ENCODE measurements at regions not wholly inside any gene's neighbourhood (a gene's known extent, or its start where the extent isn't known, plus 50 kb on each side); places are given as distances from the start of the nearest gene placed in this dataset.

DNA sequence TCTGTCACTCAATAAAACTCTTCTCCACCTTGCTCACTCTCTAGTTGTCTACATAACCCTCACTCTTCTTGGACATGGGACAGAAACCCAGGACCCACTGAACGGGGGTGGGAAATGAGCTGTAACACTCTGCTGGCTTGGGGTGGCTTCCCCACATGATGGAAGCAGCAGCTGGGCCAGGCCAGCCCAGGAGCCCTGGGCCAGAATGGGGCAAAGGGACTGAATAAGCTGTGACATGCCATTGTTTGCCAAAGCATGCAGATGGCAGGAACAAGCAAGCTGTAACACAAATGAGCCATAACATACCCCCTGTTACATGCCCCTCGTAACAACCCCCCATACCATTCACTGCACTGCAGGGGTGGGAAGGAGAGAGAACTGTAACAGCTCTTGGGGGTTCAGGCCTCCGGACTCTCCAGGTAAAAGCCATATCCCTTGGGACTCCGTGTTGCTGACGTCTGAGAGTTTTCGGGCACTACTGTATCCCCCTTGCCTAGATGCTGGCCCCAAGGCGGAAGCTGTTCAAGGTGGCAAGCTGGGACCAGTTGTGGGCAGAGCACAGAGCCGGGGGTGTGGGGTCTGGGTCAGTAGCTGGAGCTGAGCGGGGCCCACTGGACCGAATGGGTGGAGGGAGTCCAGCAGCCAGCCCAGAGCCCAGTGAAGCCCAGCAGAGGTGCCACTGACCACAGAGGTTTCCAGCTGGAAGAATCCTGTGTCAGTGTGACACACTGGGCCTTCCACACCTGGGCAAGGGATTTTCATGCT is 56.1 kb upstream of the DMRTB1 start:
- Histone ChIP-seq H3K4me1 (ENCODE audit: insufficient read depth, poor library complexity, severe bottlenecking) (no peaks in the 10 kb centered on the region), H3K9me3 (ENCODE audit: severe bottlenecking) (no peaks in the 10 kb centered on the region), H3K4me3 (ENCODE audit: severe bottlenecking) (no peak overlapping the region), H3K27me3 (ENCODE audit: insufficient read depth, poor library complexity, severe bottlenecking) (peaks cover 8% of the 10 kb centered on the region), H3K36me3 (ENCODE audit: low read depth) (no peaks in the 10 kb centered on the region), H3K27ac (ENCODE audit: poor library complexity, severe bottlenecking) (no peak overlapping the region)
- ATAC-seq (ENCODE audit: low read depth) (no peak), DNase-seq (ENCODE audit: low spot score) (no peak)
- TF ChIP-seq, protein P1, sequence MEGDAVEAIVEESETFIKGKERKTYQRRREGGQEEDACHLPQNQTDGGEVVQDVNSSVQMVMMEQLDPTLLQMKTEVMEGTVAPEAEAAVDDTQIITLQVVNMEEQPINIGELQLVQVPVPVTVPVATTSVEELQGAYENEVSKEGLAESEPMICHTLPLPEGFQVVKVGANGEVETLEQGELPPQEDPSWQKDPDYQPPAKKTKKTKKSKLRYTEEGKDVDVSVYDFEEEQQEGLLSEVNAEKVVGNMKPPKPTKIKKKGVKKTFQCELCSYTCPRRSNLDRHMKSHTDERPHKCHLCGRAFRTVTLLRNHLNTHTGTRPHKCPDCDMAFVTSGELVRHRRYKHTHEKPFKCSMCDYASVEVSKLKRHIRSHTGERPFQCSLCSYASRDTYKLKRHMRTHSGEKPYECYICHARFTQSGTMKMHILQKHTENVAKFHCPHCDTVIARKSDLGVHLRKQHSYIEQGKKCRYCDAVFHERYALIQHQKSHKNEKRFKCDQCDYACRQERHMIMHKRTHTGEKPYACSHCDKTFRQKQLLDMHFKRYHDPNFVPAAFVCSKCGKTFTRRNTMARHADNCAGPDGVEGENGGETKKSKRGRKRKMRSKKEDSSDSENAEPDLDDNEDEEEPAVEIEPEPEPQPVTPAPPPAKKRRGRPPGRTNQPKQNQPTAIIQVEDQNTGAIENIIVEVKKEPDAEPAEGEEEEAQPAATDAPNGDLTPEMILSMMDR (IDR thresholded peaks at IDR 0.05; ENCODE audit: poor library complexity, severe bottlenecking) = no peak

DNA sequence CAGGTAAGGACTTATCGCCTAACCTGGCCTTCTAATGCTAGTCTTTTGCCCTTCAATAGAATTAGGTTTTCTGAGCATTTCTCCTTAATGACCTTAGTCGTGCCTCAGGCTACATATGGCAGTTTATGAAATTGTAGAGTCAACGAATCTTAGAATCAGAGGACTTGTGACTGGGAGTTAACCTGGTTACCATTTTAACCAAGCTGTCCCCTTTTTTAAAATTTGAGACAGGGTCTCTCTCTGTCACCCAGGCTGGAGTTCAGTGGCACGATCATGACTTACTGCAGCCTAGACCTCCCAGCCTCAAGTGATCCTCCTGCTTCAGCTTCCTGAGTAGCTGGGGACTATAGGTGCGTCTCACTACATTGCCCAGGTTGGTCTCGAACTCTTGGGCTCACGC is 53.5 kb upstream of the DMRTB1 start:
- ATAC-seq (ENCODE audit: low read depth) (no peak), DNase-seq (ENCODE audit: low spot score) (no peak)
- Histone ChIP-seq H3K27me3 (ENCODE audit: insufficient read depth, poor library complexity, severe bottlenecking) (peaks cover 8% of the 10 kb centered on the region), H3K4me1 (ENCODE audit: insufficient read depth, poor library complexity, severe bottlenecking) (no peaks in the 10 kb centered on the region), H3K36me3 (ENCODE audit: low read depth) (no peaks in the 10 kb centered on the region), H3K9me3 (ENCODE audit: severe bottlenecking) (no peaks in the 10 kb centered on the region), H3K4me3 (ENCODE audit: severe bottlenecking) (no peak overlapping the region), H3K27ac (ENCODE audit: poor library complexity, severe bottlenecking) (no peak overlapping the region)
- TF ChIP-seq, protein P1 (IDR thresholded peaks at IDR 0.05; ENCODE audit: poor library complexity, severe bottlenecking) = no peak

DNA sequence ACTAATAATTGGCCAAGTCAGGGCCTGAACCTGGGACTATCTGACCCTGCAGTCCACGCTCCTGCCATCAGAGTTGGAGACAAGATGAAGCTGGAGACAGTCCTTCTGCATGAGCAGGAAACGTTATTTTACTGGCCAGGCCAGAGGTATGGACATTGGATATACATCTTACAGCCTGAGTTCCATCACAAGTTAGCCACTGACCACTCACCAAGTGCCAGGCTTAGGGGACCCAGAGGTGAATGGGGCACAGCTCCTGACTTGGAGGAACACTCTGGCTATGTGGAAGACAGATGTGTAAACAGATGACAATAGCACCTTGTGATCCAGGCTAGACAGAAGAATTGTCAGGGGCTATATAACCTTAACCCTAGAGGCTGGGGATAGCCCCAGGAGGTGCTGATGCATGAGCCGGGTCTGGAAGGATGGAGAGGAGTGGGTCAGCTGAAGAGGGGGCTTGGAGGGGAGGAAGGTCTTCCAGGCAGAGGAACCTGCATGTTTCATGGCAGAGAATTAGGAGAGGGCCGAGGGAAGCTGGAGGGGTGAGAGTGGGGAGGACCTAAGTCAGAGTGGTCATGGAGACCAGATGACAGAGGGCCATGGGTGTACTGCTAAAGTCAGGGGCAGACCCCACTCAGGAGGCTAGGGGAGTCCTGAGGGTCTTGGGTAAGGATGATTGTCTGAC is 52.5 kb upstream of the DMRTB1 start:
- Histone ChIP-seq H3K9me3 (ENCODE audit: severe bottlenecking) (no peaks in the 10 kb centered on the region), H3K4me1 (ENCODE audit: insufficient read depth, poor library complexity, severe bottlenecking) (no peaks in the 10 kb centered on the region), H3K36me3 (ENCODE audit: low read depth) (no peaks in the 10 kb centered on the region), H3K27ac (ENCODE audit: poor library complexity, severe bottlenecking) (no peak overlapping the region), H3K4me3 (ENCODE audit: severe bottlenecking) (no peak overlapping the region), H3K27me3 (ENCODE audit: insufficient read depth, poor library complexity, severe bottlenecking) (peaks cover 8% of the 10 kb centered on the region)
- ATAC-seq (ENCODE audit: low read depth) (no peak), DNase-seq (ENCODE audit: low spot score) (no peak)
- TF ChIP-seq, protein P1 (IDR thresholded peaks at IDR 0.05; ENCODE audit: poor library complexity, severe bottlenecking) = no peak

DNA sequence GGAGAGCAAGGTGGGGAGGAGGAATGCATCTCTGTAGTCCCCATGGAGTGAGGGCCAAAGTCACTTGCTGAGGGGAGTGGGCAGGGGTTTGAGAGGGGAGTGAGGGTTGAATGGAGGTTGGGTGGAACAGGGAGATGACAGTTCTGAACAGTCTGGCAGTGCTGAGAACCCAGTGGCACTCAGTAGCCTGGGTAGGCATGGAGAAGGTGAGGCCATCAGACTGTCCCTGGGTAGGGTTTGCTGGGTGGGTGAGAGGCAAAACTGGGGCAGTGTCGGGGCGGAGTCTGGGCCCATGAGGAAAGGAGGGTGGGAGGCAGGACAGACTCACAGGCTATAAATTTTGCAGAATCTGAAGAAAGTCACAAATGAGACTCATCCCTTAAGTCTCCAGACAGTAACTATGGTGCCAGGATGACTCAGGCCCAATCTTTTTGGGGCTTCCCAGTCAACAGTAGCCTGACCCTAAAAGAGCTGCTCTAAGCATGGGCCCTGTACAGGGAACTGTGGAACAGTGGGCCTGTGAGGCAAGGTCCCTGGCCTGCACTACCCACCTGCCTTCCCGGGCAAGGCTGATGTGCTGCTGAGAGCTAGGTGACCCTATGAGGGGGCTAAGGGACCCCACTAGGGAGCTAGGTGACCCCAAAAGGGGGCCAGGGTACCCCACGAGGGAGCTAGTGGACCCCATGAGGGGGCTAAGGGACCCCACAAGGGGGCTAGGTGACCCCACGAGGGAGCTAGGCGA is 51.0 kb upstream of the DMRTB1 start:
- TF ChIP-seq, protein P1 (IDR thresholded peaks at IDR 0.05; ENCODE audit: poor library complexity, severe bottlenecking) = no peak
- Histone ChIP-seq H3K4me3 (ENCODE audit: severe bottlenecking) (no peak overlapping the region), H3K9me3 (ENCODE audit: severe bottlenecking) (no peaks in the 10 kb centered on the region), H3K27ac (ENCODE audit: poor library complexity, severe bottlenecking) (no peak overlapping the region), H3K36me3 (ENCODE audit: low read depth) (no peaks in the 10 kb centered on the region), H3K4me1 (ENCODE audit: insufficient read depth, poor library complexity, severe bottlenecking) (no peaks in the 10 kb centered on the region), H3K27me3 (ENCODE audit: insufficient read depth, poor library complexity, severe bottlenecking) (peaks cover 8% of the 10 kb centered on the region)
- ATAC-seq (ENCODE audit: low read depth) (no peak), DNase-seq (ENCODE audit: low spot score) (no peak)
